Stimulated activated CD8-positive, alpha-beta memory T cell treated with anti-CD3 and anti-CD28 coated beads, Interleukin-15, amount 100 ng/mL, for 24 hours (primary cell): ENCODE measurements at regions not wholly inside any gene's neighbourhood (a gene's known extent, or its start where the extent isn't known, plus 50 kb on each side); places are given as distances from the start of the nearest gene placed in this dataset.

ENCODE experiments used
- DNase-seq: peaks from one replicate; pipeline ENCODE4 v3.0.0-alpha.2; 2020; ENCODE audit warnings: low read depth

DNA sequence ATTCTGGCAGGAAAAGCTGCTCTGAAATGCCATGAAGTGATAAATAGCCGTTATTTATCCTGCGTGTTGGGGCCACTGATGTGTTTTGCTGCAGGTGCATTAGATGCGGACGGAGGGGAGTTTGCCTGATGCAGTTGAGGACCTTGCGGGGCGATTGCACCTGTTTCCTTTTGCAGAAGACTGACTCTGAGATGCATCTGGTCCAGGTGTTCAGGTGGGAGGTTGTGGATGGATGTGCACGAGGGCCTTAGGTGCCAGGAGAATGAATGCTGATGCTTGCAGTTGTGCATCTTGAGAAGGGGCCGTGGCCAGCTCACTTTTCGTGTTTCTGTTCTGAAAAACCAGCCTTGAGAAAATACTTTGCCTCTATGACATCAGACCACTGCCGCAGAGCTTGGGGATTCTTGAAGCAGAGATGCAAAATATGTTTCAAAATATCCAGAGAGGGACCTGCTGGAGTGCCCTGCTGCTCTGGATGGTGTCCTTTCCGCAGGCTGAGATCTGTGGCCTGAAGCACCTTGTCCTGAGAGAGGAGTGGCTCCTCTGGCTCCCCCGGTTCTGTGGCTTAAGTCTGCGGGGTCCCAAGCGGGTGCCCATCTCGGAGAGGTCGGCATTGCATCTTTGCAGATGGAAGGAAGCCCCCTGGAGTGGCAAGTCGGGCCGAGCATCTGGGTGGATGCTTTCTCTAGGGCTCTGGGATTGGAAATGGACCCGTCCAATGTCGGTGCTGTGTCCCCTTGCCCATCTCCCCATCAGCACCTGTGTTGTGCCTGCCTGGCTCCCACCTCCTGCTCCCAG is 1031.1 kb downstream of the TBC1D22A start:
- DNase-seq, result no peak

DNA sequence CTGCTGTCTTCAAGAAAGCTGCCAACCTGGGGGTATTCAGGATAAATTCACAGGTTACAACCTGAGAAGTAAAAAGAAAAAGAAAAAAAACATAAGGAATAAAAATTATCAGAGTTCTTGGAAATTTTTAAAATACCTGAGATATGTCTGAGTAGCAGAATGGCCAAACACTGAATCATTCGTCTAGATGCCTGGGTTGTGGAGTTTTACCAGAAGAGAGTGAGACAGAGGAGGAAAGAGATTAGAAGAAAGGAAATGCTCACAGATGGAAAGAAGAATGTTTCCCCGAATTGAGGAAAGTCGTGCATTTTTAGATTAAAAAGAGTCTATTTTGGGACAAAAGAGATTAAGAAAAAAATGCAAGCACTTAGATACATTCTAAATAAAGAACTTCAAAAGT is 1026.7 kb downstream of the TBC1D22A start:
- no peak for DNase-seq

DNA sequence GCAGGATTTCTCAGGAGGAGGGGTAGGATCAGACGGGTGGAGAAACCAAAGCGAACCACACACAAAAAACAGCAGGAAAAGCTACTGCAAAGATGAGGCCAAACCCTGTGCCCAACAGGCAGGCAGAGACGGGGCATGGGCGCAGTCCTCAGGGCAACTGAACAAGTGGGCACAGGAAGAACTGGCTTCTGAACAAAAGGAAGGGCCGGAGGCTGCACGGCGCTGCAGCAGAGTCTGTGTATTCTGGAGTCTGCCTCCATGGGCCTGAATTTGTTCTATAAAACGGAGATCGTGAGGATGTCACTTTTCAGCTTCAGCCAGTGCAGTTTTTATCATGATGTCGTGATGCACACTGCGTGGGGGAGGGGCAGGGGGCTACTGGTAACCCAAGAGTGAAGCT is 1026.0 kb downstream of the TBC1D22A start:
- no peak for DNase-seq

DNA sequence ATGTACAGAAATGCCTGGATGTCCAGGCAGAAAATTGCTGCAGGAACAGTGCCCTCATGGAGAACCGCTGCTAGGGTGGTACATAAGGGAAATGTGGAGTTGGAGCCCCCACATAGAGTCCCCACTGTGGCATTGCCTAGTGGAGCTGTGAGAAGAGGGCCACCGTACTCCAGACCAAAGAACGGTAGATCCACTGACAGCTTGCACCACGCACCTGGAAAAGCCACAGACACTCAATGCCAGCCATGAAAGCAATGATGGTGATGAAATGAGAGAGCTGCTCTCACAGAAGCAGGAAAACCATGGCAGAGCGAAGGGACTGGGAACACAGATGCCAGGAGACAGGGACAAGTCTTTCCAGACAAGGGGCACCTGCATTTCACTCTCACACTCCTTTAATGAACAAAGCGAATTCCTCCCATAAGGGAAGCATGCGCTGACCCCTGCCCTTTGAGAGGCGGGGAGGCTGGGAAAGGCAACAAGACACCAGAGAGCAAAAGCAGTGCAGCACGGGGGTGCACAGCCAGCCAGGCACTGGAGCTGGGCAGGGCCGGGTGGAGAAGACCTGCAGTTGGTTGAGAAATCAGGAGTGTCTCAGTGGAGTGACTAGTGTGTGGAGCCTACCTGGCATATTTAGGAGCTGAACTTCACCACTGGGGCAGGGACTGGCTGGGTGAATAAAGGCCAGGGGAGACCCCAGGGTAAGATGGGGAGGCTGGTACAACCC is 1025.2 kb downstream of the TBC1D22A start:
- no peak for DNase-seq

DNA sequence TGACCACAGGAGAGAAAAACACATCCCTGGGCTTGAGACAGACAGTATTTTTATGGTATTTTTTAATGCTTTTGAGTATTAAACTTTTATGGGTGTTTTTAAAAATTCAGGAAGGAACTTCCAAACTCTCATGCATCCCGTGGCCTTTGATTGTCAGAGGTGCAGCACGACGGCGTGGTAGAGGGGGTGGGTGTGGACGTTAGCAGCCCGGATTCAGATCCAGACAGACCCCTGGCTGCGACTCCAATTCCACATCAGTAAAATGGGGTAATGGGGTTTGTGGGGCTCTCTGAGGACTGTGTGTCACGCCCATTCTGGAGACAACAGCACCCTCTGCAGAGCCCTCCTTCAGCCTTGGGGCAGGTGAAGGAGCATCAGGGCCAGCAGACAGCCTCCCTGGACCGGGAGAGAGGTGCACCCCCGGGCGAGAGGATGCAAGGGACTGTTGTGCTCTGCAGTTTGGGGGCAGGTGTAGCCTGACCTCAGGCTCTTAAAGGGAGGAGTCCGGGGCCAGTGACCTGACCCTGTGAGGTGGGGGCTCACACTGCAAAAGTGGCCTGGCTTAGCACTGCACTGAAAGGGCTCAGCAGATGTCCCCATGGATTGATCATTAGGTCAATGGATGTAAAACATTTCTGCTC is 1024.3 kb downstream of the TBC1D22A start:
- DNase-seq, result no peak

DNA sequence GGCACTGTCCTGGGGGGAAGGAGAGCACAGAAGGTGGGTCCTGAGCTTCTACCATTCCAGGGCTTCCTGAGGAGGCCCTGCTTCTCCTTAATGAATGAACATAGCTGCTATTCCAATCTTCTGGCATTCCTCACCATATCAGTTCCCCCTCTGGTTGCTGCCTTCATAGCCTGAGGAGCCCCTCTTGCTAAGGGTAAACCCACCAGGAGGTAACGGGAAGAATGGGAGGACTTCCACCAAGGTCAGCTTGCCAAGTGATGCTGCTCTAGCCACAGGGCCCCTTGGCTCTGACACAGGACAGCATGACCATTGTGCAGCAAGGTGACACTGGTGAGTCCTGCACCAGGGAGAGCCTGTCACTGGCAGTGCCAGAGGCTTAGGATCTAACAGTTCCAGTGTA is 1022.5 kb downstream of the TBC1D22A start:
- no peak for DNase-seq

DNA sequence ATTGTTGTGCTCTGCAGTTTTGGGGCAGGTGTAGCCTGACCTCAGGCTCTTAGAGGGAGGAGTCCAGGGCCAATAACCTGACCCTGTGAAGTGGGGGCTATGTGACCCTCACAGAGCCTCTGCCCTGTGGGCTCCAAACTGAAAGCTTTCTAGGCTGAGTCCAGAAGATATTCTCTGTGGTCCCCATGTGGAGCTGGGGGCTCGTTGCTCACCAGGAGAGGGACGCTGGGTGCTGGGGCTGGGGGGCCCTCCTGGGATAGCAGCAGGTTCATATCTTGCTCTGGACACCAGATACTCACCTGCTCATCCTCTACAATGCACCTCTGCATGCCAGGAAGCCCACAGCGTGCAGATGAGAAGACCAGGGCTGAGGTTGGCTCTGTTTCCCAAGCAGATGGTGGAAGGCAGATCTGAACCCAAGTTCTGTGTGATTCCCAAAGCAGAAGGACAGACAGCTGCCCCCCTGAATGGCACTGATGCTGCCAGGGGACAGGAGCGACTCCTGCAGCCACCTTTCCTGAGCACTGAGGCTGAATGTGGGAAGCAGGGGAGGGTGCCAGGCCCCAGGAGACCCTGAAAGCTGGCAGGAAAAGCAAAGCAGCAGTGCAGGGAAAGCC is 1022.0 kb downstream of the TBC1D22A start:
- no peak for DNase-seq

DNA sequence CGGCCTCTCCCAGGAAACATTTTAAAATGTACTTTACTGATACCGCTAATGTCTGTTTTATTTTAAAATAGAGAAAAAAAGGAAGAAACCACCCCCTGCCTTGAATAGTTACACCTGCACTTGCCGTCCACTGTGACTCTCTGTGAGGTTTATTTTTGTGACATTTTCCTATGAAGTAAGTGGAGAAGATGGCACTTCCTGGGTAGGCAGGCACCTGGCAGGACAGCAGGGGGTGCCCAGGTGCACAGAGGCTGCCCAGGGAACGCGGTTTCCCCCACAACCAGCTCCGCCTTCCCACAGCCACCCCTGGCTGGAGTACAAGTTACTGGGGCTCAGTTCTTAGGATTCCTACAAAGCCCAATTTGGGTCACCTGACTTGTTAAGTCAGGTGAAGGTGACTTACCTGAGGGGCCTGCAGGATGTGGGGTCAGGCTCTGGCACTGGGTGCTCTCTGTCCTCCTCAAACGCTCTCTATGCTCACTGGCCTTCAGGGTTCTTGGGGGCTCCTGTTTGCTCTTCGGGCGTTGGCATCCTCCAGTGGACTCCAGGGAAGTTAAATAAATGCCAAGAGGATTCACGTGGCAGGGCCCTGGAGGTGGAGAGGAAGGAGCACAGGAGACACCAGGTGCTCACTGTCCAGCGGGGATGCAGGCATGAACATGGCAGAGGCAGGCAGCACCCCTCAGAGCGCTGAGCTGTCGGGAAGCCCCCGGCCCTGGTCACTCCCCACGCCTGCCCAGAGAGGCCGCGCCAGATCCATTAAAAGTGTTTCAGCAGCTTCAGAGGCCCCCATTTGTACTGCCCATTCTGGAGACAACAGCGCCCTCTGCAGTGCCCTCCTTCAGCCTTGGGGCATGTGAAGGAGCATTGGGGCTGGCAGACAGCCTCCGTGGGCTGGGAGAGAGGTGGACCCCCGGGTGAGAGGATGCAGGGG is 1021.2 kb downstream of the TBC1D22A start:
- DNase-seq, result no peak

DNA sequence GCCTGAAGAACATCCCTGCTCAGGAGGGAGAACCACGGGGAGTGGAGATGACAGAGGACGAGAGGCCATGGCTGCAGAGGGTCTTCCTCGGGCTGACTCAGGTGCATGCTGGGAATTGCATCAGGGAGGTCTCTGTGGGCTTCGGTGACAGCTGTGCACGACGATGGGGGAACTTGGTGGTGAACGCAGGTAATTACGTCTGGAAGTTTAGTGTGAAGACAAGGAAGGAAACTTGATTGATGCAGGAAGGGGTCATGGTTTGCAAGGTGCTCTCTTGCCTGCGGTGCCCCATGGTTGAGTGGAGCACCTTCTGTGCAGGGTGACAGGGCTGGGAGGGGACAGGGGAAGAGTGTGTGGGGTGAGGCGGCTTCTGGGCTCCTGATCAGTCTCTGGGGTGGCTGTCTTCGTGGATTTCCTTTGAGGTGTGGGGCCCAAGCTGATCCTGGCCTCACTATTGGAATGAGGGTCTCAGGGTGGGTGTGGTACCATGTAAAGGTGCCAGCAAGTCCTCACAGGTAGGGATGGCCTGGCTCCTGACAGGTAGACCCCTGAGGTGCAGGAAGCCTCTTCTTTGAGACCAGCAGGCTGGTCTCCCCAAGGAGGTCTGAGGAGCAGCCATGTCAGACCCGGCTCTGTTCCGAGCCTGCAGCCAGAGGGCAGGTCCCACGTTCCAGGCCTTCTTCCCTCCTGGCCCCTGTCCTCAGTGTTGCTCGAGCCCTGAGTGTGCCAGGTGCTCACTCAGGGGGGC is 1020.1 kb downstream of the TBC1D22A start:
- no peak for DNase-seq

DNA sequence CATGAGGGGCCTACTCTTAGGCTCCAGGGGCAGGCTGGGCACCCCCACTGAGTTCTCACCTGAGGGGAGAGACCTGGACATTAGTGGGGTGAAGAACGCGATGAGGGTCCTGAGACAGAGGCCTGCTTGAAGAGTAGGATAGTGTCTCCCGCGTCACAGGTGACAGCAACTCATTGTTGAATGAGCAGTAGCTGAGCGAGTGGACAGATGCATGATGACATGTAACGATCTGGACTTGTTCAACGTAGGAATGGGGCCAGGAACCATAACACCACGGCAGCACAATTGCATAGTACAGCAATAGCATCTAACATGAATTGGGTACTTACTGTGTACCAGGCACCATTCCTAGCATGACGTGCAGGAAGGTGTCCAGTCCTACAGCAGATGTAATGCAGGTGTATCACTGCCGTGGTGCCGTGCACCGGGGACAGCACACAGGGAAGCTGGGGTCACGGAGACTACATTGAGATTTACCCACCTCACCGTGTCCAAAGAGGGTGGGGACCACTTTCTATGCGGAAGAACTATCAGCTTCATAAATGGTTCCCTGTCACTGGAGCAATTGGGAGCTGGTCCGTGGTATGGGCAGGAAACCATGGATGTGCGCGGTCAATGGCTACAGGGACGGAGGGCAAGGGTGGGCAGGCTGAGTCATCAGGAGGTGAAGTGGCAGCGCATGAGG is 1019.1 kb downstream of the TBC1D22A start:
- DNase-seq, result no peak

DNA sequence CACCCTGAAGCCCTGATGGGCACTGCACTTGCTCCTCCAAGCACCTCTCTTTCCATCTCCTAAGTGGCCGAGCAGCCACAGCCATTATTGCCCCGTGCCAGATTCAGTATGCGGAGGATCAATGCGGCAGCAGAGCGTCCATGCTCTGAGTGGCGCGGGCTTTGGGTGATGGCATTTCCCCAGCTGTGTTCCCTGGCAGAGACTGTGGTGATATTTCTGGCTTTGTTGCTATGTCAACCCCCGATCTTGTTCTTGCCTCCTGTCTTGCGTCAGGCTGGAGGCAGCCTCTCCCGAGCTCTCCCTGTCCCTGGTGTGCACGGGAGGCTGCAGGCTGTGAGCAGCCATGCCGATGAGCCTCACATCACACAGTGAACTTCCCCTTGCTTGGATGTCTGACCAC is 1018.6 kb downstream of the TBC1D22A start:
- no peak for DNase-seq

DNA sequence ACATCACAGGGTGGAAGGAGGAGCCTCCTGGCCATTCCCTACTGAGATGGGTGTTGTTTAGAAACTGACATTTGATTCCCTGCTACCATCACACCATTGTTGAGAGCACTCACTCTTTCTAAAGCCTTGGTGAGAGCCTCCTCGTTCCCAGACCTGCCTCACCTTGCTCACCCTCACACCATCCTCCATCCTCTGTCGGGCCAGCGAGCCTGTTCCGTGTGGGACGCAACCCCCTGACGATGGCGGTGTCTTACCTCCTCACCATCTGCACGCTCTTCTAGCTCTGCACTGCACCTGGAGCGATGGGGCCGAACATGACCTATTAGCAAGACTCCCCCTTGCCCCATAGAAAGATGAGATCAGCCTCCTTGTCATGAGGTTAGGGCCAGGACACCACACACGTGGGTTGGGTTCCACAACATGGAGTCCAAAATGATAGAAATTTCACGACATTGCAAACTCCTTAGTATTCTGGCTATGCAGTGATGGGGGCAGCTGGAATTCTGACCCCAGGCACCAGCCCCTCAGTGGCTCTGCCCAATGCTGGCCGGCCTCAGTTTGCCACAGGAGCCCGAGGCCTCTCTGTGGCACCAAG is 1017.9 kb downstream of the TBC1D22A start:
- DNase-seq, result no peak

DNA sequence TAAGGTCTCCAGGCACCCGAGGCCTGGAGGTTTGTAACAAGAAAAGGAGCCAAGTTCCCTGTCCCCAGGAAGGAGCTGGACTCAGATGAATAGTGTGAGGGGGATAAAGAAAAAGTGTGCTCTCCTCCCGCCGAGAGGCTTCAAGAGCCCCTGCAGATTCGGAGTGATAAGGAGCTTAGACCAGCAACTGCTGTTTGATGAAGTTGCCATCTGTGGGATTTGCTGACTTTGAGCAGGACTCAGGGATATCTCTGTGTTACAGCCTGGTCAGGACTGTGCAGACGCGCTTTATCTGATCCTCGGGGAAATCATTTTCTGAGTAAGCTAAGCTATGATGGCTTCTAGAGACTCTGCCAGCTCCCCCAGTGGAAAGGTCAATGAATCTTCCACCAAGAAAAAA is 1017.0 kb downstream of the TBC1D22A start:
- DNase-seq, result no peak

DNA sequence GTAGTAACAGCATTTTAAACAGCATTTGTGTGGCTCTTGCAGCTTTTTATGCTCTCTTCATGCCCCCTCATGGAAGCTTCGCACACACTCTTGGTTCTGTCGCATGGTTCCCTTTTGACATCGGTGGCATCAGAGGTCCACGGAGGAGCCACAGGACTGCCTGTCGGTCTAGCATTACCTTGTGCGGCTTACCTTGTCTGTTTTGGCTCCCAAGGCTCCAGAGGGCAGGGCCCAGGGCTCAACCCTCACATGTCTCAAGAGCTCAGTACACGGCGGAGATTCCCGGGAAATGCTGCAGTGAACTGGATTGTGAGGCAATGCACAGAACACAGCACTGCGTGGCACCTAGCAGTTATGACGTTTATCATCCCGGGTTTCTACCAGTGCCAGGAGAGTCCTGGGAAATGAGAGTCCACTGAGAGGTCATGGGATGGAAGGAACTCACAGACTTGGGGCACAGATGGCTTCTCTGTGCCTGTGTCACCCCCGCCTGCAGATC is 1015.8 kb downstream of the TBC1D22A start:
- no peak for DNase-seq

DNA sequence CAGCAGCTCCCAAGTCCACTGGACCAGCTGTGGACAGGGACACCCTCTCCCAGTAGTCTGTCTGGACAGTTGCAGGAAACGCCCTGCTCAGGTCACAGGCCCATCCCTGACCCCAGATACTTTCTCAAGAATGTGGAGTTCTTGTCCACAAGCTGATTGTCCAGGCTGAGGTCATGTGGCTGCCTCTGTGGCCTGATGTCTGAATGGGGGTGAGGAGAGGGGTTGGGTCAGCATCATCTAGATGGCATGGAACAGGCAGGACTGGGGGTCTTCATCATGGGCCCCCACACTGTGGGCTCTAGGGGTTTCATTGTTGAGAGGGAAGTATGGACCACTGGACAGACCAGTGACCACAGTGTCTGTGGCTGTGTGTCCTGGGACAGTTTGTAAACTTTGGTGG is 1015.0 kb downstream of the TBC1D22A start:
- no peak for DNase-seq

DNA sequence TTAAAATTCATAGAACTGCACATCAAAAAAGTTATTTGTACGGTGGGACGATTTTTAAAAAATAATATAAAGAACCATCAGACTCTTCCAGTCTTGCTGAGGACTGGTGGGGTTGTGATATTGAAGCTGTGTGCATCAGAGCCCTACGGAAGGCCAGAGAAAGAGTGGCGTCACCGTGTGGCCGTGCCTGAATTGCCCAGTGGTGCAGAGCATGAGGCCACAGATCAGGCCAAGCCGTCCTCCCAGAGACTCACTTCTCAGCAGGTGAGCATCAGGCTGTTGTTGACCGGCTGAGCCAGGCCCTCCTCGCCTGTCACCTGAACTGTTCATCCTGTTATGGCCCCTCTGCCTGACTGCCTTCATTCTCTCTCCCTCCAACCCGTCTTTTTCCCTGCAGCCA is 1013.9 kb downstream of the TBC1D22A start:
- no peak for DNase-seq

DNA sequence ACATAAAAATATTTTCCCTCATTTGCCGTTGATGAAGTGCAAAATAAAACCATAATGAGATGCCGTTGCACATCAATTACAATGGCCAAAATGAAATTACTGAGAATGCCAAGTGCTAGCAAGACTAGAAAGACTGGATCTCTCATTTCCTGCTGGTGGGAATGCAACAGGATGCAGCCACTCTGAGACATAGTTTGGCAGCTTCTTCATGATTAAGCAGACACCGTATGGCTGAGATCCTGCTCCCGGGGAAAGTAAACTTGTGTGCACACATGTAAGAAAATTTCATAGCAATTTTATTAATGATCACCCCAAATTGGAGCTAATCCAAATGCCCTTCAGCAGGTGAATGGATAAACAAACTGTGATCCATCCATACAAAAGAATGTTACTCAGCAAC is 1013.2 kb downstream of the TBC1D22A start:
- DNase-seq, result no peak

DNA sequence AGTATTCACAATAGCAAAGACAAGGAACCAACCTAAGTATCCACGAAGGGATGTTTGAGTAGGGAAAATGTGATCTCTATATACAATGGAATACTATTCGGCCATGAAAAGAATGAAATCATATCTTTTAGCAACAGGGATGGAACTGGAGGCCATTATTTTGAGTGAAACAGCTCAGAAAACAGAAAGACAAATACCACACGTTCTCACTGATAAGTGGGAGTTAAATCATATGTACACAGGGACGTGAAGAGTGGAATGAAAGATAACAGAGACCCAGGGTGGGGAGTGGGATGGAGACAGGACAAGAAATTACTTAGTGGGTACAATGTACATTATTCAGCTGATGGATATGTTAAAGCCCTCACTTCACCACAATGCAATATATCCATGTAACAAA is 1012.7 kb downstream of the TBC1D22A start:
- no peak for DNase-seq

DNA sequence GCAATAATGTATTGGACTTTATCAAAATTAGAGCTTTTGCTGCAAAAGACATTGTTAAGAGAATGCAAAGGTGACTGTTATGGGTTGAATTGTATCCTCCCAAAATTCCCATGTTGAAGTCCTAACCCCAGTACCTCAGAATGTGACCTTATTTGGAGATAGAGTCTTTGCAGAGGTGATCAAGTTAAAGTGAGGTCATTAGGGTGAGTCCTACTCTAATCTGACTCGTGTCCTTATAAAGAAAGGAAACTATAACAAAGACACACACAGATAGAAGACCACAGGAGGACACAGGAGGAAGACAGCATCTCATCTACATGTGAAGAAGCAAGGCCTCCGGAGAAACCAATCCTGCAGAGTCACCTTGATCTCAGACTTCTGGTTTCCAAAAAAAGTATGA is 1011.2 kb downstream of the TBC1D22A start:
- DNase-seq, result no peak

DNA sequence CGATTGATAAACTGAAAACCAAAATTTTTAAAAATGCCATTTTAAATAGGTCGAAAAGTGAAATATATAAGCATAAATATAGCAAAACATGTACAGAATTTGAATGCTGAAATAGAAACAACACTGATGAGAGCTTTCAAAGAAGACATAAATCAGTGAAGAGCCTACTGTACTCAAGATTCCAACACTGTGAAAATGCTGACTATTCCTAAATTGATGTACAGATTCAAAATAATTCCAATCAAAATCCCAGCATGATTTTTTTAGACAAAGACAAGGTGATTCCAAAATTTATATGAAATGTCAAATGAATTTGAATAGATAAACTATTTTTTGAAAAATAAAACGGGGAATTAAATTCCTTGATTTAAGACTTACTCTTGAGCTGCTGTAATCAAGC is 1010.4 kb downstream of the TBC1D22A start:
- no peak for DNase-seq
